NCI-H748 (cell line): ENCODE measurements at regions not wholly inside any gene's neighbourhood (a gene's known extent, or its start where the extent isn't known, plus 50 kb on each side); places are given as distances from the start of the nearest gene placed in this dataset.
"Not testable (repeated sequence)": the region's sequence is repeated elsewhere in the genome, so short reads cannot be mapped to it uniquely, and the experiment has no call there.

ENCODE experiments used
- DNase-seq: peaks from one replicate; lab custom pipeline; 2025; ENCODE audit not compliant: unreplicated experiment; lab: John Stamatoyannopoulos, UW

- no peak for DNase-seq
Observed at GRCh38 chr9:111094433-111094924, 56.2 kb upstream of the LPAR1 start.

DNA sequence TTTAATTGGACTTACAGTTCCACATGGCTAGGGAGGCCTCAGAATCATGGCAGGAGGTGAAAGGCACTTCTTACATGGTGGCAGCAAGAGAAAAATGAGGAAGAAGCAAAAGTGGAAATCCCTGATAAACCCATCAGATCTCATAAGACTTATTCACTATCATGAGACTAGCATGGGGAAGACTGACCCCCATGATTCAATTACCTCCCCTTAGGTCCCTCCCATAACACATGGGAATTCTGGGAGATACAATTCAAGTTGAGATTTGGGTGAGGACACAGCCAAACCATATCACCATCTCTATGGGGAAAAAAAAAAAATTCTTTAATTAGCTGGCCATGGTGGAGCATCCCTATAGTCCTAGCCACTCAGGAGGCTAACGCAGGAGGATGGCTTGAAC, 53.9 kb upstream of the LPAR1 start:
- not testable (repeated sequence) for DNase-seq
